GM23248 (cell line): ENCODE measurements at regions not wholly inside any gene's neighbourhood (a gene's known extent, or its start where the extent isn't known, plus 50 kb on each side); places are given as distances from the start of the nearest gene placed in this dataset.

Experiments
- DNase-seq: peaks from one replicate; pipeline ENCODE4 v3.0.0-alpha.2; 2015
- H2AFZ ChIP-seq: fragments of 200-600 bp; sonication (generic); 2 replicates; pipeline ENCODE4 v1.6.1; 2016; ENCODE audit warnings: antibody characterized with exemption
- H3F3A ChIP-seq: fragments of 200-600 bp; sonication (generic); 2 replicates; pipeline ENCODE4 v1.6.1; 2016; ENCODE audit warnings: mild to moderate bottlenecking, antibody characterized with exemption, mixed run types; ENCODE audit not compliant: insufficient read depth
- H3K27ac ChIP-seq: fragments of 200-600 bp; sonication (generic); 2 replicates; pipeline ENCODE4 v1.5.1; 2016; ENCODE audit warnings: mild to moderate bottlenecking
- H3K27me3 ChIP-seq: fragments of 200-600 bp; sonication (generic); replicated peaks from 2 replicates; pipeline ENCODE4 v1.6.1; 2016; ENCODE audit warnings: mild to moderate bottlenecking; ENCODE audit not compliant: insufficient read depth
- H3K36me3 ChIP-seq: fragments of 200-600 bp; sonication (generic); 2 replicates; pipeline ENCODE4 v1.6.1; 2016; ENCODE audit warnings: low read depth, mild to moderate bottlenecking
- H3K4me1 ChIP-seq: fragments of 200-600 bp; sonication (generic); 2 replicates; pipeline ENCODE4 v1.6.1; 2016; ENCODE audit warnings: mild to moderate bottlenecking; ENCODE audit not compliant: insufficient read depth
- H3K4me2 ChIP-seq: fragments of 200-600 bp; sonication (generic); one replicate; pipeline ENCODE4 v1.6.1; 2016; ENCODE audit warnings: mild to moderate bottlenecking; ENCODE audit not compliant: unreplicated experiment
- H3K4me3 ChIP-seq: fragments of 200-600 bp; sonication (generic); 2 replicates; pipeline ENCODE4 v1.5.1; 2016; ENCODE audit warnings: mild to moderate bottlenecking
- H3K79me2 ChIP-seq: fragments of 200-600 bp; sonication (generic); 2 replicates; pipeline ENCODE4 v1.6.1; 2016; ENCODE audit warnings: mild to moderate bottlenecking; ENCODE audit not compliant: insufficient read depth
- H3K9ac ChIP-seq: fragments of 200-600 bp; sonication (generic); 2 replicates; pipeline ENCODE4 v1.6.1; 2016; ENCODE audit warnings: mild to moderate bottlenecking
- H3K9me2 ChIP-seq: fragments of 200-600 bp; sonication (generic); 2 replicates; pipeline ENCODE4 v1.6.1; 2016; ENCODE audit warnings: mixed run types, mild to moderate bottlenecking, moderate library complexity; ENCODE audit not compliant: insufficient read depth
- H3K9me3 ChIP-seq: fragments of 200-600 bp; sonication (generic); one replicate; pipeline ENCODE4 v1.6.1; 2017; ENCODE audit warnings: low read depth
- H4K20me1 ChIP-seq: fragments of 200-600 bp; sonication (generic); 2 replicates; pipeline ENCODE4 v1.6.0; 2016; ENCODE audit not compliant: insufficient read depth
- EZH2 ChIP-seq: fragments of 200-600 bp; sonication (generic); IDR thresholded peaks from 2 replicates; pipeline ENCODE4 v1.6.1; 2018; ENCODE audit warnings: antibody characterized with exemption, mild to moderate bottlenecking; ENCODE audit not compliant: insufficient read depth, poor library complexity, severe bottlenecking
- EZH2phosphoT487 ChIP-seq: fragments of 200-600 bp; sonication (generic); IDR thresholded peaks from 2 replicates; pipeline ENCODE4 v1.6.1; 2018; ENCODE audit warnings: antibody characterized with exemption, moderate library complexity, mild to moderate bottlenecking, low read depth; ENCODE audit not compliant: insufficient read depth
- WGBS, 2 experiments: methylation state at CpG; one replicate each; pipeline ENCODE4 v1.1.6; 2015 to 2017; ENCODE audit warnings: low lambda C conversion rate in 2 of 2, low coverage in 1 of 2; ENCODE audit errors: missing lambda C conversion rate in 2 of 2; 5-methylcytosine and 5-hydroxymethylcytosine counted together
- in situ Hi-C: fragments of 300-500 bp; cut with MboI; formaldehyde crosslinking; loops from 2 replicates; pipeline ENCODE4 v1.15.0; 2020

- H3K27me3 ChIP-seq: no peaks in the 10 kb centered on the region
- H3K36me3 ChIP-seq: no peaks in the 10 kb centered on the region
- WGBS, 2 experiments: 19 to 27% methylated on average over 2 of the region's 2 CpGs
- H4K20me1 ChIP-seq: no peaks in the 10 kb centered on the region
- no peaks in the 10 kb centered on the region for H3K9me3 ChIP-seq
- in situ Hi-C loops: no loop called here
- peaks cover 6% of the 10 kb centered on the region; the same call in 1 of the 2 replicates for H3F3A ChIP-seq
- TF ChIP-seq EZH2: no peak
- no peak for TF ChIP-seq EZH2phosphoT487
- peaks cover 10% of the 10 kb centered on the region for H3K4me1 ChIP-seq
- no peaks in the 10 kb centered on the region for H3K79me2 ChIP-seq
- H3K4me2 ChIP-seq: no peak overlapping the region
- H3K4me3 ChIP-seq: no peak overlapping the region
- no peak for DNase-seq
- H3K9ac ChIP-seq: no peak overlapping the region
- no peak overlapping the region for H2AFZ ChIP-seq
- no peak overlapping the region for H3K27ac ChIP-seq
- H3K9me2 ChIP-seq: no peaks in the 10 kb centered on the region
Observed at GRCh38 chr3:70737666-70738290, 425.3 kb upstream of the MDFIC2 start.

- DNase-seq: peak; percentile 65
- TF ChIP-seq EZH2 (no peak), EZH2phosphoT487 (no peak)
Observed at GRCh38 chr3:70736009-70736408, 423.6 kb upstream of the MDFIC2 start.

GRCh38 chr3:70734756-70735155 is 422.3 kb upstream of the MDFIC2 start:
- Histone ChIP-seq H3K27ac (no peak overlapping the region), H3K9me3 (no peaks in the 10 kb centered on the region)
- WGBS, 2 experiments: 93 to 95% methylated on average over 3 of the region's 3 CpGs

More at GRCh38 chr3:70736009-70736408, 423.6 kb upstream of the MDFIC2 start:
- Histone ChIP-seq H3K27me3 (no peaks in the 10 kb centered on the region), H3K4me1 (peaks cover 10% of the 10 kb centered on the region), H3F3A (peaks cover 6% of the 10 kb centered on the region; the same call in 1 of the 2 replicates), H4K20me1 (no peaks in the 10 kb centered on the region), H3K9ac (no peak overlapping the region), H3K36me3 (no peaks in the 10 kb centered on the region), H3K9me3 (no peaks in the 10 kb centered on the region), H2AFZ (no peak overlapping the region), H3K4me3 (no peak overlapping the region), H3K4me2 (no peak overlapping the region), H3K79me2 (no peaks in the 10 kb centered on the region), H3K27ac (0 out of 2 replicates have a peak overlapping the region, but pooled peaks have one; percentile 16), H3K9me2 (no peaks in the 10 kb centered on the region)
- in situ Hi-C loops: no loop called here
- 27% methylated on average over 1 of the region's 1 CpG for WGBS, 2 experiments

GRCh38 chr3:70731046-70731445 is 418.6 kb upstream of the MDFIC2 start:
- no peak overlapping the region for H2AFZ ChIP-seq
- H3K9ac ChIP-seq: no peak overlapping the region
- H3K4me1 ChIP-seq: peaks cover 33% of the 10 kb centered on the region
- no peaks in the 10 kb centered on the region for H3K36me3 ChIP-seq
- no peak for DNase-seq
- no peak overlapping the region for H3K27ac ChIP-seq
- no peaks in the 10 kb centered on the region for H3K79me2 ChIP-seq
- H3K9me2 ChIP-seq: no peaks in the 10 kb centered on the region
- peaks cover 20% of the 10 kb centered on the region for H3F3A ChIP-seq
- no peaks in the 10 kb centered on the region for H3K27me3 ChIP-seq
- 93 to 95% methylated on average over 2 of the region's 2 CpGs for WGBS, 2 experiments
- in situ Hi-C loops: no loop called here
- H4K20me1 ChIP-seq: no peaks in the 10 kb centered on the region
- no peak overlapping the region for H3K4me3 ChIP-seq
- H3K4me2 ChIP-seq: no peak overlapping the region
- TF ChIP-seq EZH2 (no peak), EZH2phosphoT487 (no peak)
- no peaks in the 10 kb centered on the region for H3K9me3 ChIP-seq

More at GRCh38 chr3:70734756-70735155, 422.3 kb upstream of the MDFIC2 start:
- H3K79me2 ChIP-seq: no peaks in the 10 kb centered on the region
- TF ChIP-seq EZH2 (no peak), EZH2phosphoT487 (no peak)
- H3K4me2 ChIP-seq: no peak overlapping the region
- H2AFZ ChIP-seq: no peak overlapping the region
- H3K9me2 ChIP-seq: no peaks in the 10 kb centered on the region
- no peaks in the 10 kb centered on the region for H3K36me3 ChIP-seq
- H3F3A ChIP-seq: peaks cover 6% of the 10 kb centered on the region; the same call in 1 of the 2 replicates
- no peak for DNase-seq
- H3K27me3 ChIP-seq: no peaks in the 10 kb centered on the region
- H4K20me1 ChIP-seq: no peaks in the 10 kb centered on the region
- no peak overlapping the region for H3K4me3 ChIP-seq
- in situ Hi-C loops: no loop called here
- no peak overlapping the region for H3K9ac ChIP-seq
- peaks cover 10% of the 10 kb centered on the region for H3K4me1 ChIP-seq

- WGBS, 2 experiments: 62 to 68% methylated on average over 3 of the region's 3 CpGs
- TF ChIP-seq EZH2phosphoT487 (no peak), EZH2 (no peak)
- Histone ChIP-seq H3K79me2 (no peaks in the 10 kb centered on the region), H4K20me1 (no peaks in the 10 kb centered on the region), H2AFZ (no peak overlapping the region), H3K4me2 (no peak overlapping the region), H3K9me2 (no peaks in the 10 kb centered on the region), H3K27ac (no peak overlapping the region), H3K4me1 (peaks cover 28% of the 10 kb centered on the region), H3K9me3 (no peaks in the 10 kb centered on the region), H3K9ac (no peak overlapping the region), H3K4me3 (no peak overlapping the region), H3K27me3 (no peaks in the 10 kb centered on the region), H3K36me3 (no peaks in the 10 kb centered on the region), H3F3A (peaks cover 20% of the 10 kb centered on the region)
- in situ Hi-C loops: no loop called here
- DNase-seq: no peak
Observed at GRCh38 chr3:70729845-70730244, 417.4 kb upstream of the MDFIC2 start.
